ENCODE measurements at regions not wholly inside any gene's neighbourhood (a gene's known extent, or its start where the extent isn't known, plus 50 kb on each side); places are given as distances from the start of the nearest gene placed in this dataset.
A peak's percentile ranks its signal among the peaks of the same experiment; 100 is the strongest.
"Not testable (repeated sequence)": the region's sequence is repeated elsewhere in the genome, so short reads cannot be mapped to it uniquely, and the experiment has no call there.

DNA sequence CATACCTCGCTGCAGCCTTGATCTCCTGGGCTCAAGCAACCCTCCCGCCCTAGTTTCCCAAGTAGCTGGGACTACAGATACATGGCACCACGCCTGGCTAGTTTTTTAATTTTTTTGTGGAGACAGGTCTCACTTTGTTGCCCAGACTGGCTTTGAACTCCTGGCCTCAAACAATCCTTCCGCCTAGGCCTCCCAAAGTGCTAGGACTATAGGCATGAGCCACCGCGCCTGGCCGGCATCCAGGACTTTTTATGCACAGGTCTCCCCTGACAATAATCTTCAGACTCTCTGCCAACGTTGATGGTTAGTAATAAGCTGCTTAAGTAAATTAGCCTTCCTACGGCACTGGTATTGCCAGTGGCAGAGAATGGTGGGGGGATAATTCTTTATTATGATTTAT, 110.5 kb upstream of the MTHFD1L start:
- FAIRE-seq (no peak), DNase-seq (ENCODE audit: insufficient read length, low spot score) (no peak)
- TF ChIP-seq TAF1 (IDR thresholded peaks at IDR 0.05; ENCODE audit: low read depth, low read length) (no peak), POU2F2 (IDR thresholded peaks at IDR 0.05; ENCODE audit: low read depth, low read length) (no peak), POLR2A (IDR thresholded peaks at IDR 0.05; ENCODE audit: low read depth, low read length) (no peak), SPI1 (IDR thresholded peaks at IDR 0.05; ENCODE audit: low read depth, low read length) (no peak), POLR2AphosphoS5 (IDR thresholded peaks at IDR 0.05; ENCODE audit: low read depth, low read length) (no peak), PAX5 (IDR thresholded peaks at IDR 0.05; ENCODE audit: insufficient read depth, low read length, severe bottlenecking) (no peak)

DNA sequence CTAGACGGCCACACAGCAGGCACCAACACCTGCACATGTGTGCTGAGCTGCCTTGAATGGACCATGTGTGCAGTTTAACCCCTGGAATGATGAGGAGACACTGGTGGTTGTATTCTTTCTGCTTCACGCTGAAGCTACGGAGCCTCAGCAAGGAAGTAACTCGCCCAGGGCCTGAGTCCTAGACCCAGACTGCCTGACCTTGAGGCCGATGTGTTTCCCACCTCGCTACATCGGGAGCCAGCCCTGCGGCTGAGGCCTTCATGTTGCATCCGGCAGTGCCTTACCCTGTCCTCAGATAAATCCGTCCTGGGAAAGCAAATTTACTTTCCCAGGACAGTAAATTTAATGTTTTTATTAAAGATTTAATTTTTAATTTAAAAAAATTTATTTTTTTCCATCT, 110.0 kb upstream of the MTHFD1L start:
- DNase-seq (ENCODE audit: insufficient read length, low spot score) (no peak), FAIRE-seq (no peak)
- TF ChIP-seq POU2F2 (IDR thresholded peaks at IDR 0.05; ENCODE audit: low read depth, low read length) (no peak), TAF1 (IDR thresholded peaks at IDR 0.05; ENCODE audit: low read depth, low read length) (no peak), POLR2A (IDR thresholded peaks at IDR 0.05; ENCODE audit: low read depth, low read length) (no peak), POLR2AphosphoS5 (IDR thresholded peaks at IDR 0.05; ENCODE audit: low read depth, low read length) (no peak), SPI1 (IDR thresholded peaks at IDR 0.05; ENCODE audit: low read depth, low read length) (no peak), PAX5 (IDR thresholded peaks at IDR 0.05; ENCODE audit: insufficient read depth, low read length, severe bottlenecking) (no peak)

- TF ChIP-seq POLR2A (IDR thresholded peaks at IDR 0.05; ENCODE audit: low read depth, low read length) (no peak), POU2F2 (IDR thresholded peaks at IDR 0.05; ENCODE audit: low read depth, low read length) (no peak), TAF1 (IDR thresholded peaks at IDR 0.05; ENCODE audit: low read depth, low read length) (no peak), POLR2AphosphoS5 (IDR thresholded peaks at IDR 0.05; ENCODE audit: low read depth, low read length) (no peak), SPI1 (IDR thresholded peaks at IDR 0.05; ENCODE audit: low read depth, low read length) (no peak), PAX5 (IDR thresholded peaks at IDR 0.05; ENCODE audit: insufficient read depth, low read length, severe bottlenecking) (no peak)
- FAIRE-seq, result no peak
- DNase-seq (ENCODE audit: insufficient read length, low spot score), result no peak
These were observed 109.3 kb upstream of the MTHFD1L start for GRCh38 chr6:150756173-150756572.

- FAIRE-seq; DNase-seq (ENCODE audit: insufficient read length, low spot score): not testable (repeated sequence)
These were observed 107.7 kb upstream of the MTHFD1L start for GRCh38 chr6:150757807-150758206.

DNA sequence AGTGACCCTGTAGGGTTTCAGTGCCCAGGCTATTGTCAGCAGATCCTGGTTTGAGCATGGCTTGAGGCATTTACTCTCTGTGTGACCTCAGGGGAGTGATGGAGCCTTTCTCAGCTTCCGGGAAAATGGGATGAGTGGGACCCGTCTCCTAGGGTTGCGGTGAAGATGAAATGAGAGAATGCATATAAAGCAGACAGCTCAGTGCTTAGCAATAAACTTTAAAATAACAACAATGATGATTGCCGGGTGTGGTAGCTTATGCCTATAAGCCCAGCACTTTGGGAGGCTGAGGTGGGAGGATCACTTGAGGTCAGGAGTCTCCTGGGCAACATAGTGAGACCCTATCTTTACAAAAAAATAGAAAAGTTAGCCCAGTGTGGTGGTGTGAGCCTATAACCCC, 106.0 kb upstream of the MTHFD1L start:
- no peak for DNase-seq (ENCODE audit: insufficient read length, low spot score)
- no peak for FAIRE-seq
- TF ChIP-seq POLR2AphosphoS5 (IDR thresholded peaks at IDR 0.05; ENCODE audit: low read depth, low read length), result no peak
- no peak for TF ChIP-seq SPI1 (IDR thresholded peaks at IDR 0.05; ENCODE audit: low read depth, low read length)
- no peak for TF ChIP-seq POU2F2 (IDR thresholded peaks at IDR 0.05; ENCODE audit: low read depth, low read length)
- TF ChIP-seq TAF1 (IDR thresholded peaks at IDR 0.05; ENCODE audit: low read depth, low read length), result no peak
- no peak for TF ChIP-seq POLR2A (IDR thresholded peaks at IDR 0.05; ENCODE audit: low read depth, low read length)
- TF ChIP-seq PAX5 (IDR thresholded peaks at IDR 0.05; ENCODE audit: insufficient read depth, low read length, severe bottlenecking), result no peak

DNA sequence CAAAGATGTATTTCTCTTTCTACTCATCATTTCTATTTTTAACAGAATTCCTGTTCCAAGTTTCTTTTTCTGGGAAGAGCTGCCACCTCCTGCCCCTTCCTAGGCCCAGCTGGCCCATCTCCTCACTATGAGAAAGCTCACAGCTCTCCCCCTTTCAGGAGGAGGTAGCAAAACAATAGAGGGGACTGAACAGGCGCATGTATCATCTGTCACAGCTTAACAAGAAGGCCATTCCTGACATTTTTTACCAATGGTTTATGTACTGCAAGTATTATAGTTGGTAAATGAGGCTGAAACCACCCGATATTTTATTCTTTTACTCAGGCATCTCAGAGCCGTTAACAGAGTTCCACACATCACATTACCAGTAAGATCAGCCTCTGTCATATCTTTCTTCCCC, 103.7 kb upstream of the MTHFD1L start:
- DNase-seq (ENCODE audit: insufficient read length, low spot score) (no peak), FAIRE-seq (no peak)
- TF ChIP-seq SPI1 (IDR thresholded peaks at IDR 0.05; ENCODE audit: low read depth, low read length) (no peak), TAF1 (IDR thresholded peaks at IDR 0.05; ENCODE audit: low read depth, low read length) (no peak), POLR2A (IDR thresholded peaks at IDR 0.05; ENCODE audit: low read depth, low read length) (no peak), POLR2AphosphoS5 (IDR thresholded peaks at IDR 0.05; ENCODE audit: low read depth, low read length) (no peak), PAX5 (IDR thresholded peaks at IDR 0.05; ENCODE audit: insufficient read depth, low read length, severe bottlenecking) (no peak), POU2F2 (IDR thresholded peaks at IDR 0.05; ENCODE audit: low read depth, low read length) (no peak)

DNA sequence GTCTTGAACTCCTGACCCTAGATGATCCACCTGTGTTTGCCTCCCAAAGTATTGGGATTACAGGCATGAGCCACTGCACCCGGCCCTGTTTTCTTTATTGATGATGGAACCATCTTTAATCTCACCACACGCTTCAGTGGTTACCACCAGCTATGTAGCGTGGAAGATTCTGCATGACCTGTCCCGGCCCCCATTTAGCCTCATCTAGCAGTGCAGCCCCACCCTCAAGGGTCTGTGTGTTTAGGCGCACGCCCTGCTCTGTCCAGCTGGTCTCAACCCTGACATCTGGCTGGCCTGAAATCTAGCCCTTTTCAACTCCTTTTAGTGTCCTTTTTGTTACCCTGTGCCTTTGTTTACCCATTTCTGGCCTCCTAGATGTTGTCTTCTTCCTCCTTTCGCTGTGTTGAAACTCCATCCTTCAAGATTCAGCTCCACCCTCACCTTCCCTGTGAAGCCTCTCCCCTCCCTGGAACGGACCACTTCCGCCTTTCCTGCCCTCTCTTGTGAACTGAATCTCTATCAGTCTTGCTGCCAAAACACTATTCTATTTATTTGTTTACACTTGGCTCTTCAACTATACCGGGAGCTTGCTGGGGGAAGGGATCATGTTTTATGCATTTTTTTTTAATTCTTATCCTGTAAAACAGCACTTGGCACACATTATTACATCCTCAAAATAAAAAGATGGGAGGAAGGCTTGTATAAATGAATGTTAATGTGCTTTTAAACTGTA, 101.0 kb upstream of the MTHFD1L start:
- DNase-seq (ENCODE audit: insufficient read length, low spot score) (no peak), FAIRE-seq (peak; percentile 67)
- TF ChIP-seq TAF1 (IDR thresholded peaks at IDR 0.05; ENCODE audit: low read depth, low read length) (no peak), SPI1 (IDR thresholded peaks at IDR 0.05; ENCODE audit: low read depth, low read length) (peak; percentile 59)

DNA sequence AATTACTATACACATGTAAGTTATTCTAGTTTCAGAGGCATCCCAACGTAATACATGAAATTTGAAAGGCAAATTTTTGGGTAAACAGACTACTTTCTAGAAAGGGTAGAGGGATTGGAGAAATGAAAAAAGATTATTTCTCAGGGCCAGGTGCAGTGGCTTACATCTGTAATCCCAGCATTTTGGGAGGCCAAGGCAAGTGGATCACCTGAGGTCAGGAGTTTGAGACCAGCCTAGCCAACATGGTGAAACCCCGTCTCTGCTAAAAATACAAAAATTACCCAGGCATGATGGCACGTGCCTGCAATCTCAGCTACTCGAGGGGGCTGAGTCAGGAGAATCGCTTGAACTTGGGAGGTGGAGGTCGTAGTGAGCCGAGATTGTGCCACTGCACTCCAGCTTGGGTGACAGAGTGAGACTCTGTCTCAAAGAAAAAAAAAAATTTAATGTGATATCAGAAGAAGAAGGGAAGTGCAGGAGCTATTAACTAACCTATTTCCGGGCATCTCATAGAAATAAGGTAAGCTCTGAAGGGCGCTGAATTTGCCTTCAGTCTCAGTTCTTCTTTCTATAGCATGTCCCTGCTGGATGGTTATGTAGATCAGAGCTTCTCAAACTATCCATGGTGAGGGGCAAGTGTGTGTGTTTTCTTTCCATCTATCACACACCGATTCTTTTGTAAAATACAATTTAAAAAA, 100.3 kb upstream of the MTHFD1L start:
- DNase-seq (ENCODE audit: insufficient read length, low spot score), result no peak
- peak; percentile 23 for FAIRE-seq
- TF ChIP-seq POLR2A (IDR thresholded peaks at IDR 0.05; ENCODE audit: low read depth, low read length) (no peak), SPI1 (IDR thresholded peaks at IDR 0.05; ENCODE audit: low read depth, low read length) (peak; percentile 88), POLR2AphosphoS5 (IDR thresholded peaks at IDR 0.05; ENCODE audit: low read depth, low read length) (no peak)

DNA sequence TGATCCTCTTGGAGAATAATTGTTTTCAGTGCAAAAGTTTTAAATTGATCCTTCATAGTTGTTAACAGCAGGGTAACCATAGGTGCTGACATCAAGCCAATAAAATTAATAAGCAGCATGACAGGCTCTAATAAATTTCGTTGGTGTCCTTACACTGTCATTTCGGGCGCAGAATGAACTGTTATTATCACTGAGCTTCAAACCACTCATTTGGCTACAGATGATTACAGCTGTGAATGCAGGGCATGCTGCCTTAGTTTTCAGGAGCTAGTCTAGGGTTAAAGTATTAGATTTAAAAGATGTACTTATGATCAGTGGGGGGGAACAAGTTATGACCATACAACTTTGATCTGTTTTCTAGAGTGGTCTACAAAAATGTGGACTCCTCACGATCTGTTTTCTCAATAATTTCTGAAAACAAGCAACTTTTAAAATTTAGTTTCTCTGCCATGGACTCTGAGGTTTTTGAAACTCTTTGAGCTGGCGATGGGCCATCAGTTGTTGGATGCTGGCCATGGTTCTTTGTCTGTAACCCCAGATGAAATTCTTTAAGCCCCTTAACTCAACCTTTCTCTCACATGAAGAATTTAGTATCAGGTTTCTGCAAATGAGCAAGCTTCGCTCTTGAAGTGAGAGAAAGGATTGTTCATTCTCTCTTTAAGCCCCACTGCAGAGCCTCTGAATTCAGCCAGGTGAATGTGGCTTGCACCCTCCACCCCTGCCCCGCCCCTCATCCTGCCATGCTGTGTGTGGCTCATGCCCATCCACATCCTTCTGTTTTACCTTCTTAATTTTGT, 99.1 kb upstream of the MTHFD1L start:
- no peak for FAIRE-seq
- TF ChIP-seq TAF1 (IDR thresholded peaks at IDR 0.05; ENCODE audit: low read depth, low read length), result no peak
- TF ChIP-seq POLR2AphosphoS5 (IDR thresholded peaks at IDR 0.05; ENCODE audit: low read depth, low read length), result no peak
- no peak for TF ChIP-seq SPI1 (IDR thresholded peaks at IDR 0.05; ENCODE audit: low read depth, low read length)
- TF ChIP-seq POU2F2 (IDR thresholded peaks at IDR 0.05; ENCODE audit: low read depth, low read length), result no peak
- no peak for DNase-seq (ENCODE audit: insufficient read length, low spot score)

- FAIRE-seq, result no peak
- DNase-seq (ENCODE audit: insufficient read length, low spot score), result no peak
- TF ChIP-seq POLR2AphosphoS5 (IDR thresholded peaks at IDR 0.05; ENCODE audit: low read depth, low read length), result no peak
- TF ChIP-seq SPI1 (IDR thresholded peaks at IDR 0.05; ENCODE audit: low read depth, low read length), result no peak
- TF ChIP-seq PAX5 (IDR thresholded peaks at IDR 0.05; ENCODE audit: insufficient read depth, low read length, severe bottlenecking), result no peak
- no peak for TF ChIP-seq TAF1 (IDR thresholded peaks at IDR 0.05; ENCODE audit: low read depth, low read length)
- no peak for TF ChIP-seq POU2F2 (IDR thresholded peaks at IDR 0.05; ENCODE audit: low read depth, low read length)
These were observed 98.3 kb upstream of the MTHFD1L start for GRCh38 chr6:150767161-150767560.

All from GM12891 (cell line).